HG03280 (cell line): ENCODE measurements at regions not wholly inside any gene's neighbourhood (a gene's known extent, or its start where the extent isn't known, plus 50 kb on each side); places are given as distances from the start of the nearest gene placed in this dataset.
"Not testable (repeated sequence)": the region's sequence is repeated elsewhere in the genome, so short reads cannot be mapped to it uniquely, and the experiment has no call there.

Source experiments
- ATAC-seq: cut with Tn5 transposase; IDR thresholded peaks from one replicate; pipeline ENCODE4 v1.9.1; 2021; ENCODE audit warnings: mild to moderate bottlenecking, moderate library complexity; ENCODE audit not compliant: unreplicated experiment

GRCh38 chr18:59057493-59057795 lies 82.2 kb upstream of the SEC11C start:
- no peak for ATAC-seq

- ATAC-seq, result no peak
These were observed 81.7 kb upstream of the SEC11C start for GRCh38 chr18:59057969-59058368.

DNA sequence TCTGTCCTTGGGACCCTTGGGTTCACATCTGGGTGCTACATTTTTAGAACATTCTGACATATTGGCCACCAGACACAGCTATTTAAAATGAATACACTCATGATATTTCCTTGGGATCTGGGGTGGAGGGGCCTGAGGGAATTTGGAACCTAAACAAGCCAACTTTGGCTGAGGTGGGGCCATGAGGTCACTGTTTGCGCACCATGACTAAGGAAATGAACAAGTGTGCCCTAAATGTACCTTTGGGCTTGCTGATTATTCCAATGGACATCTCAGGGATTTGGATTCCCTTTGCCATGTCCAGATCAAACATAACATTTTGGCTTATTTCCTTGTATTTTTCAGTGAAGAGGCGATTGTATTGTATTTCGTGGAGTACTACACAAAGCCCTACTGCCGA lies 80.5 kb upstream of the SEC11C start:
- ATAC-seq, result no peak

DNA sequence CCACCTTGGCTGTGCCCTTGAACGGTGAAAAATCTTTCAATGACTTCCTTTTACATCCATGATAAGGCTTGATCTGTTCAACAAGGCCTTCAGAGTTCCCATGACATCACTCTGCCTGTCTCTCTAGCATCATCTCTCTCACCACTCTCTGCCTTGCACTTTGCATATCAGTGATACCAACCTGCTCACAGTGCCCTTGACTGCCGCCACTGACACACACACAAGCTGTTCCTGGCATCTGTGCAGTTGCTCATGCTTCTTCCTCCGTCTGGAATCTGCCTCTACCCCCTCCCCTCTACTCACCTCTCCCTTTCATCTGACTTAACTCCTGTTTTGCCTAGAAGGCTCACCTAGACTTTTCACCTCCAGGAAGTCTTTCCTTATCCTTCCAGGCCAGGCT lies 79.1 kb upstream of the SEC11C start:
- ATAC-seq, result no peak

GRCh38 chr18:59061914-59062642 lies 77.6 kb upstream of the SEC11C start:
- no peak for ATAC-seq

DNA sequence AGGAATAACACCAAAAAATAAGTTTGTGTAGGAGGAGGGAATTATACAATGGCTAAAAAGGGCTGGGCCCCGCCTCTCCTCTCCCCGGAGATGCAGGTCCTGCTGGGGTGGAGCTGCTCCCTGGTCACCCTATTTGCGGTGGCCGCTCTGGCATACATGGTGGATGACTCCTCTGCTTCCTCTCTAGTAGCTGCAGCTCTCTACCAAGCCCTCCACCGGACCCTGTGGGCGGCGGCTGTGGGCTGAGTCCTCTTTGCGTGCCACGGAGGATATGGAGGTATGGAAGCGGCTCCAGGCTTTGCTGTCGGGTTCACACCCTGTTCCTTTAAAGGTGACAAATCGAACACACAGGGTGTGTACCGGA lies 77.1 kb upstream of the SEC11C start:
- no peak for ATAC-seq

GRCh38 chr18:59063300-59063906 lies 76.3 kb upstream of the SEC11C start:
- no peak for ATAC-seq

- no peak for ATAC-seq
These were observed 75.8 kb upstream of the SEC11C start for GRCh38 chr18:59063912-59064311.

- ATAC-seq, result no peak
These were observed 74.0 kb upstream of the SEC11C start for GRCh38 chr18:59065684-59066083.

- no peak for ATAC-seq
These were observed 71.8 kb upstream of the SEC11C start for GRCh38 chr18:59067873-59068272.

- ATAC-seq, result no peak
These were observed 71.2 kb upstream of the SEC11C start for GRCh38 chr18:59068276-59069071.

- peak; percentile 72 for ATAC-seq
These were observed 69.3 kb upstream of the SEC11C start for GRCh38 chr18:59070181-59070912.

GRCh38 chr18:59072727-59073421 lies 66.8 kb upstream of the SEC11C start:
- peak; percentile 56 for ATAC-seq

DNA sequence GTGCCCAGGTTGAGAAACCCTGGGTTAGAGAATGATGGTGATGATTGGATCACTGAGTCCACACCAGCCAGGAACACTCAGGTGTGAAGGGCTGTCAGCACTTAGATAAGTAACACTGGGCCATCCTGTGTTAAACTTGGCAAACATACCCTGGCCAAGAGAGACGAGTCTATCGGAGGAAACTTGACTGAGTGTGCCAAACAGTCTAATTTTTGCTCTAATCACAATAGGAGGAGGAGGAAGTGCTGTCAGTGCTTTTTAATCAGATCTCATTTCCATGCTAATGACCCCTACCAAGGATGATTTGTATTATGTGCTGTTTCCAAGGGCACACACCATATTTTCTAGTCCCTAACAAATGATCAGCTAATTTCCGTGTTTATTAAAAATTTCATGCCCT lies 63.8 kb upstream of the SEC11C start:
- no peak for ATAC-seq

DNA sequence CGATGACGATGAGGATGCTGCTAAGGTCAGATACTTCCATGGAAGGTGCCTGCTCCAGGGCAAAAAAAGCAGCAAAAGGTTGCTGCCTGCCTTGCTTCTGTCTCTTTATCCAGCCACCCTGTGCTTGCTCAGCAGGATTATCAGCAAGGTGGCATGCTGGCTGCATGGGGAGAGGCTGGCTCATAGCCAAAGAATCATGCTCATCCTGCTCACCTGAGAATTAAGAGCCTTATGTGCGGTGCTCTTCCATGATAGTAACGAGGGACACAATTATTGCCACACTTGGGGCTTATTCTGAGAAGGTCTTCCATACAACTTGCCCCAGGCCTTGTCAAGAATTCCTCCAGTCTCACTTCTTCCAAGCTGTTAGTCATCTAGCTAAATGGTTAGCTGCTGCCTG lies 60.4 kb upstream of the SEC11C start:
- ATAC-seq, result no peak

GRCh38 chr18:59079687-59080501 lies 59.8 kb upstream of the SEC11C start:
- not testable (repeated sequence) for ATAC-seq

DNA sequence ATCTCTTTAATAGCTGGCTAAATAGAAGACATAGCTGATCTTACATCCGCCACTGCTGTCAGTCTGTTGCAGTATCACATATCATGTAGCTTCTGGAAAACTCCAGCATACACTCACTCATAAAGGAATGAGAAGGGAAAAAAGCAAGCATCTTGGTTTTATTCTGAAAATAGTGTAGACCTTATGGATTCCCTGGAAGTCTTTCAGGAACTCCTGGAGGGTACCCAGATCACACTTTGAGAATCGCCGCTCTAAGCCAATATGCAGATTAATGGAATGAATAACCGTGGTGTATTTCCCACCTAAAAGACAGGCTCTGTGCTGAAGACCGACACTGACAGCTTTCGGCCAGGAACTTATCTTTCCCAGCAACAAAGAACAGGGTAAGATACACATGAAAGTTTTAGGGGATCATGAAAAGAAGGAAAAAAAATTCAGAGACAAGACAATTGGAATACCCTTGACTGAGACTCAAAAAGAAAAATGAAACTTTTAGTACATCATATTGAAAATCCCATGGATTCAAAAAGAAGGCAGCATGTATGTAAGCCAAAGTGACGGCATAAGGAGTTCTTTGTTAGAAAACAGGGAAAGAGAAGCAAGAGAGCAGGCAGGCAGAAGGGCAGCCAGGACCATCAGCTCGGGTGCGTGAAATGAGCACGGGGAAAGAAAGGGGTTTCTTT lies 56.4 kb upstream of the SEC11C start:
- no peak for ATAC-seq

GRCh38 chr18:59085126-59085794 lies 54.4 kb upstream of the SEC11C start:
- peak; percentile 52 for ATAC-seq

GRCh38 chr18:59085797-59086196 lies 53.9 kb upstream of the SEC11C start:
- no peak for ATAC-seq
